K562 (cell line): ENCODE measurements at regions not wholly inside any gene's neighbourhood (a gene's known extent, or its start where the extent isn't known, plus 50 kb on each side); places are given as distances from the start of the nearest gene placed in this dataset.
"Not testable (repeated sequence)": the region's sequence is repeated elsewhere in the genome, so short reads cannot be mapped to it uniquely, and the experiment has no call there.

Experiments used
- ATAC-seq: fragments of 200-7000 bp; cut with Tn5 transposase; 3 replicates; pipeline ENCODE4 v1.9.1; 2020; ENCODE audit warnings: moderate library complexity
- BruUV-seq: library from RNA; stranded (reverse); fragments of 400-500 nt; replicated peaks from 2 replicates; lab custom pipeline; 2021; lab: Mats Ljungman, UMichigan
- CTCF ChIA-PET: fragments of 300-600 bp; formaldehyde crosslinking; extraction: SDS; loops from one replicate; lab custom pipeline; 2021; ENCODE audit warnings: low intra/inter-chr PET ratio; lab: Yijun Ruan, JAX
- POLR2A ChIA-PET: fragments of 300-600, 350-650 bp; sonication (Branson Sonifier 250); formaldehyde crosslinking; extraction: SDS; loops from one replicate; lab custom pipeline; 2021; ENCODE audit warnings: antibody characterized with exemption, inconsistent platforms; lab: Yijun Ruan, JAX
- DNase-seq, 4 experiments: peaks; one replicate each; pipeline versions ENCODE4 v3.0.0 to v3.0.0-alpha.2; 2011 to 2018; ENCODE audit warnings: low spot score in 3 of 4, mixed read lengths in 3 of 4; ENCODE audit errors: extremely low read depth in 1 of 4
- FAIRE-seq: peaks from 2 replicates; lab custom pipeline; 2011; peaks lifted over from hg19 to GRCh38; lab: Jason Lieb, UNC
- H2AFZ ChIP-seq: 2 replicates; pipeline ENCODE4 v1.6.0; 2011; ENCODE audit warnings: low read depth, low read length, control low read depth, inconsistent platforms
- H3K27ac ChIP-seq: fragments of 200-600 bp; 3 replicates; pipeline ENCODE4 v1.8.0; 2011; ENCODE audit warnings: low read depth, mild to moderate bottlenecking, control low read depth, inconsistent platforms, low read length, moderate library complexity, mixed read lengths; ENCODE audit errors: extremely low read depth
- H3K27me3 ChIP-seq, 2 experiments: fragments of 300-600 bp in 1 of 2; 2 replicates in 1 of 2; 3 replicates in 1 of 2; pipeline versions ENCODE4 v1.6.0 to v1.8.0; 2011; ENCODE audit warnings: inconsistent platforms in 2 of 2, low read length in 2 of 2, mild to moderate bottlenecking in 1 of 2, mixed read lengths in 1 of 2, moderate library complexity in 1 of 2; ENCODE audit not compliant: control insufficient read depth in 2 of 2, insufficient read depth in 2 of 2
- H3K36me3 ChIP-seq: fragments of 300-600 bp; 3 replicates; pipeline ENCODE4 v1.8.0; 2011; ENCODE audit warnings: mild to moderate bottlenecking, low read length, inconsistent platforms; ENCODE audit not compliant: control insufficient read depth, insufficient read depth
- H3K4me1 ChIP-seq, 2 experiments: fragments of 200-600 bp in 1 of 2; replicated peaks in 1 of 2; 2 replicates in 1 of 2; 3 replicates in 1 of 2; pipeline versions ENCODE4 v1.5.1 to v1.8.0; 2011; ENCODE audit warnings: inconsistent platforms in 2 of 2, low read length in 2 of 2, mild to moderate bottlenecking in 1 of 2, mixed read lengths in 1 of 2, moderate library complexity in 1 of 2; ENCODE audit not compliant: control insufficient read depth in 2 of 2, insufficient read depth in 2 of 2
- H3K4me2 ChIP-seq: 2 replicates; pipeline ENCODE4 v1.6.1; 2011; ENCODE audit warnings: low read length, control low read depth, inconsistent platforms, mixed read lengths; ENCODE audit not compliant: insufficient read depth
- H3K4me3 ChIP-seq: fragments of 200-600 bp; sonication (generic), shearing (Covaris generic); 2 replicates; pipeline ENCODE4 v1.5.1; 2016; ENCODE audit warnings: control low read depth, inconsistent platforms
- H3K79me2 ChIP-seq: fragments of 200-600 bp; 3 replicates; pipeline ENCODE4 v1.8.0; 2011; ENCODE audit warnings: low read length, inconsistent platforms; ENCODE audit not compliant: control insufficient read depth, insufficient read depth
- H3K9ac ChIP-seq, 2 experiments: 2 replicates each; pipeline versions ENCODE4 v1.6.0 to v1.6.1; 2011; ENCODE audit warnings: low read depth in 2 of 2, low read length in 2 of 2, control low read depth in 1 of 2, inconsistent platforms in 1 of 2, mild to moderate bottlenecking in 1 of 2, mixed read lengths in 1 of 2; ENCODE audit not compliant: insufficient read depth in 1 of 2
- H3K9me1 ChIP-seq: one replicate; pipeline ENCODE4 v1.6.0; 2011; ENCODE audit warnings: inconsistent platforms, mild to moderate bottlenecking, low read length, moderate library complexity; ENCODE audit not compliant: control insufficient read depth, insufficient read depth
- H3K9me3 ChIP-seq: replicated peaks from 2 replicates; pipeline ENCODE4 v1.5.1; 2011; ENCODE audit warnings: low read depth, low read length, inconsistent platforms; ENCODE audit not compliant: control insufficient read depth, insufficient read depth
- H4K20me1 ChIP-seq: replicated peaks from 2 replicates; pipeline ENCODE4 v1.6.1; 2011; ENCODE audit warnings: low read length, inconsistent platforms, mixed read lengths; ENCODE audit not compliant: control insufficient read depth, insufficient read depth
- C11orf30 ChIP-seq: fragments of 450-650 bp; IDR thresholded peaks from 2 replicates; pipeline ENCODE4 v1.6.1; 2016; ENCODE audit warnings: low read depth, mild to moderate bottlenecking
- MAFG ChIP-seq: fragments of 450-650 bp; conservative IDR thresholded peaks from 2 replicates; pipeline ENCODE4 v1.6.1; 2016; ENCODE audit warnings: missing genetic modification characterization, missing compliant biosample characterization
- NFRKB ChIP-seq: fragments of 450-650 bp; IDR thresholded peaks from 2 replicates; pipeline ENCODE4 v1.6.1; 2016; ENCODE audit warnings: low read depth
- POLR2A ChIP-seq: fragments of 450-650 bp; conservative IDR thresholded peaks from 2 replicates; pipeline ENCODE4 v1.6.1; 2016
- SUPT5H ChIP-seq: fragments of 450-650 bp; IDR thresholded peaks from 2 replicates; pipeline ENCODE4 v1.6.1; 2016
- ZNF316 ChIP-seq: fragments of 450-650 bp; IDR thresholded peaks from 2 replicates; pipeline ENCODE4 v1.6.1; 2016
- WGBS: fragments of 100-300 bp; shearing (Covaris generic); methylation state at CpG from one replicate; pipeline ENCODE4 v1.1.6; 2016; ENCODE audit warnings: low coverage, mixed read lengths; ENCODE audit not compliant: insufficient coverage; ENCODE audit errors: missing lambda C conversion rate; 5-methylcytosine and 5-hydroxymethylcytosine counted together
- in situ Hi-C: fragments of 300-500 bp; cut with MboI; formaldehyde crosslinking; loops from 4 replicates; pipeline ENCODE4 v1.15.0; 2018; ENCODE audit warnings: inconsistent platforms, mixed read lengths
- intact Hi-C: fragments of 100-400 bp; cut with micrococcal nuclease; formaldehyde crosslinking; loops from 2 replicates; pipeline ENCODE4 v1.14.2; 2022

DNA sequence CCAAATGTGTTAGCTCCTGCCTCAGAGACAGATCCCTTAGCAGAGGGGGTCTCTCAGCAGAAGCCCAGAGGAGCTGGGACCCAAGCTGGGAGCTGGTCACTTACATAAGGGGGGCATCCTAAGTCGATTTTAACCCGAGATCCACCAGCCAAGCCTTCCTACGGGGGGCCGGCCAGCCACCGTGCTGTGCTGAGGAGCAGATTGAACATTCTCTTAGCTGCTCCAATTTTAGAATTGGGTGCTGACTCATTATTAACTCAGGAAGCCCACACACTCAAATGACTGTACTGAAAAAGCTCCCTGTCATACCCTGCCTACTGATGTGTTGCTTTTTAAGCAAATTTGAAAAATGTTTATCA lies 373.0 kb downstream of the BCL2L11 start:
- 0% methylated on average over 5 of the region's 5 CpGs for WGBS
- peak overlapping the region; percentile 84 for H3K4me2 ChIP-seq
- H3K4me1 ChIP-seq, H3K9me1 ChIP-seq, in situ Hi-C loops, BruUV-seq, POLR2A ChIA-PET, H2AFZ ChIP-seq, H4K20me1 ChIP-seq: not testable (repeated sequence)
- peaks cover 44% of the 10 kb centered on the region for H3K79me2 ChIP-seq
- H3K27ac ChIP-seq = peak overlapping the region; percentile 93
- H3K4me3 ChIP-seq = peak overlapping the region; percentile 56
- peak; percentile 46 for ATAC-seq
- TF ChIP-seq C11orf30 = peak; percentile 44
- TF ChIP-seq NFRKB = peak; percentile 47; the same call in 1 of the 2 replicates
- TF ChIP-seq ZNF316 = peak; percentile 56
- TF ChIP-seq POLR2A = peak; percentile 65
- 0 out of 2 replicates have a peak, but pooled peaks have one; percentile 50 for TF ChIP-seq SUPT5H
- peak; percentile 44; the same call in 1 of the 2 replicates for TF ChIP-seq MAFG
- TF ChIP-seq, all 486 proteins: peak for 6; not testable (repeated sequence) for 480
- H3K9me3 ChIP-seq, CTCF ChIA-PET, intact Hi-C loops, H3K36me3 ChIP-seq, H3K27me3 ChIP-seq: not testable (repeated sequence)
- DNase-seq = peak in 3 of 4 experiments; percentile 6 to 23 (median 15)
- peak; percentile 26 for FAIRE-seq
- peak overlapping the region; percentile 83 to 91 for H3K9ac ChIP-seq

- 0% methylated on average over 3 of the region's 14 CpGs for WGBS
- POLR2A ChIA-PET, FAIRE-seq, in situ Hi-C loops, DNase-seq, H3K9me1 ChIP-seq, intact Hi-C loops, H3K9me3 ChIP-seq, H4K20me1 ChIP-seq, H2AFZ ChIP-seq, CTCF ChIA-PET, H3K27me3 ChIP-seq, H3K36me3 ChIP-seq, H3K4me1 ChIP-seq: not testable (repeated sequence)
- ATAC-seq = peak; percentile 53
- peaks cover 42% of the 10 kb centered on the region for H3K79me2 ChIP-seq
- BruUV-seq = TSS peak; percentile 78
- H3K4me3 ChIP-seq = peak overlapping the region; percentile 52
- H3K4me2 ChIP-seq = peak overlapping the region; percentile 74
- peak overlapping the region; percentile 88 for H3K27ac ChIP-seq
- H3K9ac ChIP-seq = peak overlapping the region; percentile 68 to 77; a peak in 3 of 4 replicates
Observed at GRCh38 chr2:111494288-111494980, 373.7 kb downstream of the BCL2L11 start.
